Astrocyte (in vitro differentiated cells and primary cell): ENCODE measurements at regions not wholly inside any gene's neighbourhood (a gene's known extent, or its start where the extent isn't known, plus 50 kb on each side); places are given as distances from the start of the nearest gene placed in this dataset.

Experiments
- DNase-seq: peaks from one replicate; pipeline ENCODE4 v3.0.0-alpha.2; 2010; ENCODE audit warnings: low read depth
- FAIRE-seq: peaks from 2 replicates; lab custom pipeline; 2011; peaks lifted over from hg19 to GRCh38; lab: Jason Lieb, UNC
- H2AFZ ChIP-seq: 2 replicates; pipeline ENCODE4 v1.6.0; 2012; ENCODE audit warnings: low read depth, low read length, inconsistent platforms
- H3K27ac ChIP-seq: 2 replicates; pipeline ENCODE4 v1.5.1; 2011; ENCODE audit warnings: low read depth, low read length, inconsistent platforms
- H3K27me3 ChIP-seq: 2 replicates; pipeline ENCODE4 v1.6.0; 2011; ENCODE audit warnings: low read length, inconsistent platforms; ENCODE audit not compliant: insufficient read depth
- H3K36me3 ChIP-seq: 2 replicates; pipeline ENCODE4 v1.5.1; 2011; ENCODE audit warnings: low read length, inconsistent platforms; ENCODE audit not compliant: insufficient read depth
- H3K4me1 ChIP-seq: 2 replicates; pipeline ENCODE4 v1.5.1; 2011; ENCODE audit warnings: low read length, inconsistent platforms; ENCODE audit not compliant: insufficient read depth
- H3K4me2 ChIP-seq: 2 replicates; pipeline ENCODE4 v1.6.0; 2012; ENCODE audit warnings: low read length, inconsistent platforms
- H3K4me3 ChIP-seq: 2 replicates; pipeline ENCODE4 v1.5.1; 2011; ENCODE audit warnings: low read depth, mild to moderate bottlenecking, low read length, inconsistent platforms; ENCODE audit not compliant: insufficient read depth
- H3K79me2 ChIP-seq: 2 replicates; pipeline ENCODE4 v1.6.0; 2012; ENCODE audit warnings: mild to moderate bottlenecking, low read length, inconsistent platforms; ENCODE audit not compliant: insufficient read depth
- H3K9ac ChIP-seq: 2 replicates; pipeline ENCODE4 v1.6.0; 2012; ENCODE audit warnings: mild to moderate bottlenecking, low read length, inconsistent platforms
- H3K9me3 ChIP-seq: 2 replicates; pipeline ENCODE4 v1.5.1; 2012; ENCODE audit warnings: low read depth, mild to moderate bottlenecking, low read length, inconsistent platforms; ENCODE audit not compliant: insufficient read depth
- H4K20me1 ChIP-seq: 2 replicates; pipeline ENCODE4 v1.6.0; 2012; ENCODE audit warnings: low read length, inconsistent platforms; ENCODE audit not compliant: insufficient read depth
- H3K27ac Mint-ChIP-seq: one replicate; pipeline ENCODE4 v1.8.0; 2021; ENCODE audit warnings: mild to moderate bottlenecking, mixed read lengths; ENCODE audit not compliant: unreplicated experiment
- H3K27me3 Mint-ChIP-seq: one replicate; pipeline ENCODE4 v1.8.0; 2021; ENCODE audit warnings: low read depth, mixed read lengths; ENCODE audit not compliant: unreplicated experiment
- H3K36me3 Mint-ChIP-seq: one replicate; pipeline ENCODE4 v1.8.0; 2021; ENCODE audit warnings: low read depth, mixed read lengths; ENCODE audit not compliant: unreplicated experiment
- H3K4me1 Mint-ChIP-seq: one replicate; pipeline ENCODE4 v1.8.0; 2021; ENCODE audit warnings: low read depth, mixed read lengths; ENCODE audit not compliant: unreplicated experiment
- H3K4me3 Mint-ChIP-seq: one replicate; pipeline ENCODE4 v1.8.0; 2021; ENCODE audit warnings: mild to moderate bottlenecking, moderate library complexity, mixed read lengths; ENCODE audit not compliant: unreplicated experiment
- H3K9me3 Mint-ChIP-seq: one replicate; pipeline ENCODE4 v1.8.0; 2021; ENCODE audit warnings: mild to moderate bottlenecking, mixed read lengths; ENCODE audit not compliant: unreplicated experiment
- EZH2 ChIP-seq: IDR thresholded peaks from 2 replicates; pipeline ENCODE4 v1.6.1; 2012; ENCODE audit warnings: mild to moderate bottlenecking, low read length, inconsistent platforms; ENCODE audit not compliant: insufficient read depth
- TF ChIP-seq, protein P1 (sequence below): IDR thresholded peaks from 2 replicates; pipeline ENCODE4 v1.5.1; 2011; ENCODE audit warnings: low read depth, mild to moderate bottlenecking, inconsistent platforms, low read length, moderate library complexity; ENCODE audit not compliant: insufficient read depth

DNA sequence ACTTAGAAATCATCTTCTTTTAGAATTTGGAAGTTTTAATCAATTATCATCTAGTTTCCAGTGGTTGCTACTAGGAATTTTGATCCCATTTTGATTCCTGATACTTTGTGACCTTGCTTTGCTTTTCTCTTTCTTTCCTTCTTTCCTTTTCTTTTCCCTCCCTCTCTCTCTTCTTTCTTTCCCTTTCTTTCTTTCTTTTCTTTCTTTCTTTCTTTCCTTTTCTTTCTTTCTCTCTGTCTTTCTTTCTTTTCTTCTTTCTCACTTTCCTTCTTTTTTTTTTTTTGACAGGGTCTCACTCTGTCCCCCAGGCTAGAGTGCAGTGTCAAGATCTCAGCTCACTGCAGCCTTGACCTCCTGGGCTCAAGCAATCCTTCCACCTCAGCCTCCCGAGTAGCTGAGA, 81.5 kb upstream of the OSBPL8 start:
- no peaks in the 10 kb centered on the region for H3K27me3 ChIP-seq
- H3K36me3 ChIP-seq: no peaks in the 10 kb centered on the region
- Mint-ChIP-seq H3K36me3 (peaks cover 4% of the 10 kb centered on the region), H3K4me1 (peaks cover 11% of the 10 kb centered on the region), H3K9me3 (no peaks in the 10 kb centered on the region), H3K4me3 (no peak overlapping the region), H3K27me3 (no peaks in the 10 kb centered on the region), H3K27ac (no peak overlapping the region)
- no peak for FAIRE-seq
- H3K79me2 ChIP-seq: no peaks in the 10 kb centered on the region
- no peaks in the 10 kb centered on the region for H4K20me1 ChIP-seq
- no peak overlapping the region for H3K27ac ChIP-seq
- no peak overlapping the region for H3K9ac ChIP-seq
- H3K4me2 ChIP-seq: no peak overlapping the region
- H3K9me3 ChIP-seq: no peaks in the 10 kb centered on the region
- H2AFZ ChIP-seq: no peak overlapping the region
- DNase-seq: no peak
- H3K4me3 ChIP-seq: no peak overlapping the region
- peaks cover 17% of the 10 kb centered on the region for H3K4me1 ChIP-seq
- TF ChIP-seq, protein P1, sequence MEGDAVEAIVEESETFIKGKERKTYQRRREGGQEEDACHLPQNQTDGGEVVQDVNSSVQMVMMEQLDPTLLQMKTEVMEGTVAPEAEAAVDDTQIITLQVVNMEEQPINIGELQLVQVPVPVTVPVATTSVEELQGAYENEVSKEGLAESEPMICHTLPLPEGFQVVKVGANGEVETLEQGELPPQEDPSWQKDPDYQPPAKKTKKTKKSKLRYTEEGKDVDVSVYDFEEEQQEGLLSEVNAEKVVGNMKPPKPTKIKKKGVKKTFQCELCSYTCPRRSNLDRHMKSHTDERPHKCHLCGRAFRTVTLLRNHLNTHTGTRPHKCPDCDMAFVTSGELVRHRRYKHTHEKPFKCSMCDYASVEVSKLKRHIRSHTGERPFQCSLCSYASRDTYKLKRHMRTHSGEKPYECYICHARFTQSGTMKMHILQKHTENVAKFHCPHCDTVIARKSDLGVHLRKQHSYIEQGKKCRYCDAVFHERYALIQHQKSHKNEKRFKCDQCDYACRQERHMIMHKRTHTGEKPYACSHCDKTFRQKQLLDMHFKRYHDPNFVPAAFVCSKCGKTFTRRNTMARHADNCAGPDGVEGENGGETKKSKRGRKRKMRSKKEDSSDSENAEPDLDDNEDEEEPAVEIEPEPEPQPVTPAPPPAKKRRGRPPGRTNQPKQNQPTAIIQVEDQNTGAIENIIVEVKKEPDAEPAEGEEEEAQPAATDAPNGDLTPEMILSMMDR: no peak
- TF ChIP-seq EZH2: no peak

DNA sequence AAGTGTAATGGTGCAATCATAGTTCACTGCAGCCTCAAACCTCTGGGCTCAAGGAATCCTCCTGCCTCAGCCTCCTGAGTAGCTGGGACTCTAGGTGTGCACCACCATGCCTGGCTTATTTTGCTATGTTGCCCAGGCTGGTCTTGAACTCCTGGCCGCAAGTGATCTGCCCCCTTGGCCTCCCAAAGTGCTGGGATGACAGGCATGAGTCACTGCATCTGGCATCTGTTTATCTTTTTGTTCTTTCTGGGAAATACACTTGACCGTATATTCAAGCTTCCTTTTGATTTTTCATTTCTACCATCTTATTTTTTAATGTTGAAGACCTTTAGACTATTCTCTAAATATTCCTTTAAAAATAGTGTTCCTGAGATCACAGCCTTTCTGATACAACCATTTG, 82.4 kb upstream of the OSBPL8 start:
- peaks cover 4% of the 10 kb centered on the region for H3K4me1 Mint-ChIP-seq
- no peak overlapping the region for H3K4me3 Mint-ChIP-seq
- no peaks in the 10 kb centered on the region for H3K9me3 ChIP-seq
- H3K9me3 Mint-ChIP-seq: no peaks in the 10 kb centered on the region
- DNase-seq (no peak), FAIRE-seq (no peak)
- peaks cover 4% of the 10 kb centered on the region for H3K36me3 Mint-ChIP-seq
- H4K20me1 ChIP-seq: no peaks in the 10 kb centered on the region
- H3K4me2 ChIP-seq: no peak overlapping the region
- H3K27ac Mint-ChIP-seq: no peak overlapping the region
- no peak overlapping the region for H2AFZ ChIP-seq
- H3K4me3 ChIP-seq: no peak overlapping the region
- H3K27me3 Mint-ChIP-seq: no peaks in the 10 kb centered on the region
- peaks cover 8% of the 10 kb centered on the region for H3K4me1 ChIP-seq
- H3K36me3 ChIP-seq: no peaks in the 10 kb centered on the region
- H3K27me3 ChIP-seq: no peaks in the 10 kb centered on the region
- no peak overlapping the region for H3K9ac ChIP-seq
- H3K27ac ChIP-seq: no peak overlapping the region
- TF ChIP-seq, protein P1: no peak
- TF ChIP-seq EZH2: no peak
- no peaks in the 10 kb centered on the region for H3K79me2 ChIP-seq

DNA sequence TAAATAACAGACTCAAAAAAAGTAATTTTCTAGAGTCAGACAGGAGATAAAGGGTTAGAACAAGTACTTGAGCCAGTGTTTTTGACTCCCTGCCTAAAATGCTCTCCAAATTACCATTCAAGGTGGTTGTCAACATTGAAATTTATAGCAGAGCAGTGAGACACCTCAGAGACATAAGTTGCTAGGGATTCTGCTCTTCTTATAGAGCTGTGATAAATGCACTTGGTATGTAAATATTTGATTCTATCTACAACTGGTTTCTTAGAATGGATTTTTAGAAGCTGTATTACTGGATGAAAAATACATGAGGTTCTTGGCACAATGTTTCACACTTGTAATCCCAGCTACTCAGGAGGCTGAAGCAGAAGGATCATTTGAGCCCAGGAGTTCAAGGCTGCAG, 83.9 kb upstream of the OSBPL8 start:
- Histone ChIP-seq H3K36me3 (no peaks in the 10 kb centered on the region), H3K9ac (no peak overlapping the region), H3K79me2 (no peaks in the 10 kb centered on the region), H4K20me1 (no peaks in the 10 kb centered on the region), H3K4me1 (no peaks in the 10 kb centered on the region), H3K27ac (no peak overlapping the region), H2AFZ (no peak overlapping the region), H3K9me3 (no peaks in the 10 kb centered on the region), H3K27me3 (no peaks in the 10 kb centered on the region), H3K4me2 (no peak overlapping the region), H3K4me3 (no peak overlapping the region)
- Mint-ChIP-seq H3K27me3 (no peaks in the 10 kb centered on the region), H3K4me1 (peaks cover 4% of the 10 kb centered on the region), H3K4me3 (no peak overlapping the region), H3K27ac (no peak overlapping the region), H3K36me3 (peaks cover 4% of the 10 kb centered on the region), H3K9me3 (no peaks in the 10 kb centered on the region)
- no peak for TF ChIP-seq EZH2
- TF ChIP-seq, protein P1: no peak
- DNase-seq (peak; percentile 14), FAIRE-seq (no peak)
